DOHH2 (cell line): ENCODE measurements at regions not wholly inside any gene's neighbourhood (a gene's known extent, or its start where the extent isn't known, plus 50 kb on each side); places are given as distances from the start of the nearest gene placed in this dataset.

Experiments
- H3F3A ChIP-seq: fragments of 200-600 bp; sonication (generic), shearing (Covaris generic); 2 replicates; pipeline ENCODE4 v1.6.0; 2016; ENCODE audit warnings: antibody characterized with exemption, mild to moderate bottlenecking; ENCODE audit not compliant: control insufficient read depth, insufficient read depth
- H3K27ac ChIP-seq: fragments of 200-600 bp; sonication (generic); 2 replicates; pipeline ENCODE4 v1.5.1; 2014; ENCODE audit warnings: low read depth, mild to moderate bottlenecking, low read length, moderate library complexity
- H3K27me3 ChIP-seq: fragments of 200-600 bp; sonication (generic); 2 replicates; pipeline ENCODE4 v1.6.1; 2014; ENCODE audit warnings: mild to moderate bottlenecking, low read length, mixed read lengths; ENCODE audit not compliant: control insufficient read depth
- H3K36me3 ChIP-seq: fragments of 200-600 bp; sonication (generic); 2 replicates; pipeline ENCODE4 v1.6.1; 2014; ENCODE audit warnings: mild to moderate bottlenecking, low read length, moderate library complexity, mixed read lengths; ENCODE audit not compliant: control insufficient read depth
- H3K4me1 ChIP-seq: fragments of 200-600 bp; sonication (generic); 2 replicates; pipeline ENCODE4 v1.6.1; 2014; ENCODE audit warnings: mild to moderate bottlenecking, low read length, mixed read lengths; ENCODE audit not compliant: control insufficient read depth
- H3K4me2 ChIP-seq: fragments of 200-600 bp; sonication (generic); 2 replicates; pipeline ENCODE4 v1.6.0; 2014; ENCODE audit warnings: mild to moderate bottlenecking, low read length, moderate library complexity
- H3K4me3 ChIP-seq: fragments of 200-600 bp; sonication (generic); 2 replicates; pipeline ENCODE4 v1.5.1; 2014; ENCODE audit warnings: mild to moderate bottlenecking, low read length, mixed read lengths
- H3K79me2 ChIP-seq: fragments of 200-600 bp; sonication (generic); 2 replicates; pipeline ENCODE4 v1.6.1; 2014; ENCODE audit warnings: mild to moderate bottlenecking, low read length, mixed read lengths; ENCODE audit not compliant: control insufficient read depth
- H3K9me2 ChIP-seq: fragments of 200-600 bp; sonication (generic); replicated peaks from 2 replicates; pipeline ENCODE4 v1.6.1; 2014; ENCODE audit warnings: mild to moderate bottlenecking, low read length, mixed read lengths; ENCODE audit not compliant: control insufficient read depth
- H3K9me3 ChIP-seq: fragments of 200-600 bp; sonication (generic); 2 replicates; pipeline ENCODE4 v1.6.1; 2014; ENCODE audit warnings: antibody characterized with exemption, low read length, mixed read lengths; ENCODE audit not compliant: control insufficient read depth, insufficient read depth
- H4K20me1 ChIP-seq: fragments of 200-600 bp; sonication (generic); 2 replicates; pipeline ENCODE4 v1.6.0; 2014; ENCODE audit warnings: low read depth, mild to moderate bottlenecking, antibody characterized with exemption, low read length, moderate library complexity; ENCODE audit not compliant: control insufficient read depth, insufficient read depth
- CTCF ChIP-seq: fragments of 200-600 bp; sonication (generic); IDR thresholded peaks from one replicate; pipeline ENCODE4 v1.5.1; 2014; ENCODE audit warnings: antibody characterized with exemption, mild to moderate bottlenecking, low read depth, low read length; ENCODE audit not compliant: poor library complexity, severe bottlenecking
- EZH2phosphoT487 ChIP-seq: fragments of 200-600 bp; sonication (generic); IDR thresholded peaks from 2 replicates; pipeline ENCODE4 v1.6.1; 2017; ENCODE audit warnings: borderline replicate concordance, mild to moderate bottlenecking, antibody characterized with exemption, low read length, moderate library complexity, mixed read lengths

- H3K36me3 ChIP-seq = no peaks in the 10 kb centered on the region
- H3K4me1 ChIP-seq = no peaks in the 10 kb centered on the region
- no peaks in the 10 kb centered on the region for H3K27me3 ChIP-seq
- no peaks in the 10 kb centered on the region for H4K20me1 ChIP-seq
- no peaks in the 10 kb centered on the region for H3K9me2 ChIP-seq
- H3K9me3 ChIP-seq = no peaks in the 10 kb centered on the region
- no peaks in the 10 kb centered on the region for H3F3A ChIP-seq
- TF ChIP-seq EZH2phosphoT487 (no peak), CTCF (no peak)
- no peak overlapping the region for H3K27ac ChIP-seq
- H3K4me3 ChIP-seq = no peak overlapping the region
- no peaks in the 10 kb centered on the region for H3K79me2 ChIP-seq
- no peak overlapping the region for H3K4me2 ChIP-seq
These were observed 190.4 kb upstream of the USP25 start for GRCh38 chr21:15539376-15539775.

- H3F3A ChIP-seq = no peaks in the 10 kb centered on the region
- no peaks in the 10 kb centered on the region for H3K4me1 ChIP-seq
- no peaks in the 10 kb centered on the region for H3K27me3 ChIP-seq
- no peak overlapping the region for H3K27ac ChIP-seq
- H3K79me2 ChIP-seq = no peaks in the 10 kb centered on the region
- TF ChIP-seq CTCF = no peak
- no peak for TF ChIP-seq EZH2phosphoT487
- no peak overlapping the region for H3K4me3 ChIP-seq
- H3K36me3 ChIP-seq = no peaks in the 10 kb centered on the region
- no peaks in the 10 kb centered on the region for H4K20me1 ChIP-seq
- no peaks in the 10 kb centered on the region for H3K9me3 ChIP-seq
- no peak overlapping the region for H3K4me2 ChIP-seq
- H3K9me2 ChIP-seq = no peaks in the 10 kb centered on the region
These were observed 186.3 kb upstream of the USP25 start for GRCh38 chr21:15543473-15543872.

GRCh38 chr21:15549671-15550070 is 180.1 kb upstream of the USP25 start:
- Histone ChIP-seq H3K9me3 (no peaks in the 10 kb centered on the region), H3K4me2 (no peak overlapping the region), H3K9me2 (no peaks in the 10 kb centered on the region), H3K4me3 (no peak overlapping the region), H3K27ac (no peak overlapping the region), H3K79me2 (no peaks in the 10 kb centered on the region), H4K20me1 (no peaks in the 10 kb centered on the region), H3K36me3 (no peaks in the 10 kb centered on the region), H3K27me3 (no peaks in the 10 kb centered on the region), H3F3A (no peaks in the 10 kb centered on the region), H3K4me1 (no peaks in the 10 kb centered on the region)
- TF ChIP-seq CTCF = no peak
- TF ChIP-seq EZH2phosphoT487 = no peak
